Mesenchymal stem cell (in vitro differentiated cells and primary cell): ENCODE measurements at regions not wholly inside any gene's neighbourhood (a gene's known extent, or its start where the extent isn't known, plus 50 kb on each side); places are given as distances from the start of the nearest gene placed in this dataset.

Experiments
- DNase-seq: peaks from one replicate; pipeline ENCODE4 v3.0.0-alpha.2; 2013
- H2AFZ ChIP-seq: one replicate; pipeline ENCODE4 v1.6.1; 2013; ENCODE audit warnings: low read depth, mild to moderate bottlenecking, control low read depth, inconsistent platforms, low read length, moderate library complexity
- H2AK5ac ChIP-seq: 2 replicates; pipeline ENCODE4 v1.6.1; 2013; ENCODE audit warnings: low read length, moderate library complexity, mild to moderate bottlenecking, inconsistent platforms; ENCODE audit not compliant: severe bottlenecking
- H2BK120ac ChIP-seq: one replicate; pipeline ENCODE4 v1.6.1; 2013; ENCODE audit warnings: low read depth, mild to moderate bottlenecking, inconsistent platforms, low read length, moderate library complexity
- H2BK12ac ChIP-seq, 2 experiments: one replicate each; pipeline ENCODE4 v1.6.1; 2013; ENCODE audit warnings: inconsistent platforms in 2 of 2, low read length in 2 of 2, mild to moderate bottlenecking in 2 of 2, moderate library complexity in 2 of 2, control low read depth in 1 of 2
- H2BK15ac ChIP-seq: one replicate; pipeline ENCODE4 v1.6.1; 2013; ENCODE audit warnings: mild to moderate bottlenecking, low read depth, inconsistent platforms; ENCODE audit not compliant: poor library complexity, severe bottlenecking
- H2BK5ac ChIP-seq: 2 replicates; pipeline ENCODE4 v1.6.1; 2013; ENCODE audit warnings: low read depth, mild to moderate bottlenecking, low read length, control low read depth, inconsistent platforms; ENCODE audit not compliant: poor library complexity, severe bottlenecking
- H3K14ac ChIP-seq, 2 experiments: one replicate each; pipeline ENCODE4 v1.6.1; 2013; ENCODE audit warnings: inconsistent platforms in 2 of 2, low read length in 2 of 2, control low read depth in 1 of 2, mild to moderate bottlenecking in 1 of 2, moderate library complexity in 1 of 2
- H3K18ac ChIP-seq, 2 experiments: one replicate each; pipeline ENCODE4 v1.6.1; 2013; ENCODE audit warnings: inconsistent platforms in 2 of 2, low read length in 2 of 2, control low read depth in 1 of 2, low read depth in 1 of 2, mild to moderate bottlenecking in 1 of 2
- H3K23ac ChIP-seq, 2 experiments: one replicate each; pipeline ENCODE4 v1.6.1; 2013; ENCODE audit warnings: inconsistent platforms in 2 of 2, low read length in 2 of 2, mild to moderate bottlenecking in 2 of 2, moderate library complexity in 2 of 2, control low read depth in 1 of 2
- H3K27ac ChIP-seq: 2 replicates; pipeline ENCODE4 v1.5.1; 2013; ENCODE audit warnings: mild to moderate bottlenecking, moderate library complexity, low read length, control low read depth, inconsistent platforms; ENCODE audit not compliant: poor library complexity, severe bottlenecking
- H3K27me3 ChIP-seq, 2 experiments: 2 replicates each; pipeline versions ENCODE4 v1.6.1 to v1.7.0; 2013; ENCODE audit warnings: low read length in 2 of 2, mild to moderate bottlenecking in 2 of 2, moderate library complexity in 2 of 2, control low read depth in 1 of 2, inconsistent platforms in 1 of 2; ENCODE audit not compliant: control insufficient read depth in 1 of 2, insufficient read depth in 1 of 2
- H3K36me3 ChIP-seq, 2 experiments: 2 replicates each; pipeline versions ENCODE4 v1.6.1 to v1.7.0; 2013; ENCODE audit warnings: low read length in 2 of 2, control low read depth in 1 of 2, inconsistent platforms in 1 of 2, low read depth in 1 of 2, mild to moderate bottlenecking in 1 of 2; ENCODE audit not compliant: insufficient read depth in 2 of 2, control insufficient read depth in 1 of 2
- H3K4ac ChIP-seq, 2 experiments: one replicate each; pipeline ENCODE4 v1.6.1; 2013; ENCODE audit warnings: inconsistent platforms in 2 of 2, low read length in 2 of 2, mild to moderate bottlenecking in 2 of 2, moderate library complexity in 2 of 2, control low read depth in 1 of 2, low read depth in 1 of 2
- H3K4me1 ChIP-seq: 2 replicates; pipeline ENCODE4 v1.6.1; 2013; ENCODE audit warnings: low read depth, low read length, control low read depth; ENCODE audit not compliant: control insufficient read depth, insufficient read depth
- H3K4me2 ChIP-seq: 2 replicates; pipeline ENCODE4 v1.6.1; 2013; ENCODE audit warnings: low read length, mild to moderate bottlenecking, inconsistent platforms; ENCODE audit not compliant: poor library complexity, severe bottlenecking
- H3K4me3 ChIP-seq, 2 experiments: 2 replicates each; pipeline versions ENCODE4 v1.5.1 to v1.7.0; 2013; ENCODE audit warnings: low read length in 2 of 2, mild to moderate bottlenecking in 2 of 2, control low read depth in 1 of 2, low read depth in 1 of 2; ENCODE audit not compliant: insufficient read depth in 1 of 2
- H3K79me1 ChIP-seq: replicated peaks from 2 replicates; pipeline ENCODE4 v1.6.1; 2013; ENCODE audit warnings: mild to moderate bottlenecking, control low read depth, low read length, inconsistent platforms; ENCODE audit not compliant: poor library complexity, severe bottlenecking
- H3K9ac ChIP-seq: 2 replicates; pipeline ENCODE4 v1.7.0; 2013; ENCODE audit warnings: mild to moderate bottlenecking, low read length, moderate library complexity
- H3K9me3 ChIP-seq: 2 replicates; pipeline ENCODE4 v1.7.0; 2013; ENCODE audit warnings: mild to moderate bottlenecking, low read length; ENCODE audit not compliant: control insufficient read depth
- H4K8ac ChIP-seq: one replicate; pipeline ENCODE4 v1.6.1; 2013; ENCODE audit warnings: inconsistent platforms, mild to moderate bottlenecking, low read length, moderate library complexity
- H4K91ac ChIP-seq: one replicate; pipeline ENCODE4 v1.6.1; 2013; ENCODE audit warnings: mild to moderate bottlenecking, low read length, inconsistent platforms
- WGBS: methylation state at CpG from one replicate; pipeline ENCODE4 v1.1.7; 2013; ENCODE audit warnings: mixed read lengths; 5-methylcytosine and 5-hydroxymethylcytosine counted together

- WGBS, result no CpG with 5 or more reads among the region's 2 CpGs
- no peaks in the 10 kb centered on the region for H3K27me3 ChIP-seq
- H2AK5ac ChIP-seq, result no peak overlapping the region
- H3K4ac ChIP-seq, result no peak overlapping the region
- H3K79me1 ChIP-seq, result no peaks in the 10 kb centered on the region
- H3K18ac ChIP-seq, result no peak overlapping the region
- no peak overlapping the region for H2BK15ac ChIP-seq
- H3K27ac ChIP-seq, result no peak overlapping the region
- no peak overlapping the region for H3K14ac ChIP-seq
- H2BK120ac ChIP-seq, result no peak overlapping the region
- no peak overlapping the region for H3K23ac ChIP-seq
- H2AFZ ChIP-seq, result no peak overlapping the region
- no peaks in the 10 kb centered on the region for H3K4me1 ChIP-seq
- no peak overlapping the region for H3K4me3 ChIP-seq
- H2BK12ac ChIP-seq, result no peak overlapping the region
- H3K9ac ChIP-seq, result no peak overlapping the region
- H4K91ac ChIP-seq, result no peak overlapping the region
- DNase-seq, result no peak
- H3K4me2 ChIP-seq, result no peak overlapping the region
- H2BK5ac ChIP-seq, result no peak overlapping the region
- H3K36me3 ChIP-seq, result no peaks in the 10 kb centered on the region
- H4K8ac ChIP-seq, result no peak overlapping the region
- no peaks in the 10 kb centered on the region for H3K9me3 ChIP-seq
These were observed 76.4 kb upstream of the DLX6 start for GRCh38 chr7:96928965-96929364.

- Histone ChIP-seq H3K4me2 (no peak overlapping the region), H3K4me1 (no peaks in the 10 kb centered on the region), H3K18ac (no peak overlapping the region), H4K91ac (no peak overlapping the region), H3K9me3 (no peaks in the 10 kb centered on the region), H3K9ac (no peak overlapping the region), H3K36me3 (no peaks in the 10 kb centered on the region), H3K4ac (no peak overlapping the region), H2BK15ac (no peak overlapping the region), H3K4me3 (no peak overlapping the region), H2AFZ (no peak overlapping the region), H3K27ac (no peak overlapping the region), H3K79me1 (no peaks in the 10 kb centered on the region), H2BK12ac (no peak overlapping the region), H3K23ac (no peak overlapping the region), H2AK5ac (no peak overlapping the region), H3K14ac (no peak overlapping the region), H2BK120ac (no peak overlapping the region), H2BK5ac (no peak overlapping the region), H4K8ac (no peak overlapping the region), H3K27me3 (no peaks in the 10 kb centered on the region)
- WGBS, result no CpG with 5 or more reads among the region's 1 CpG
- no peak for DNase-seq
These were observed 73.5 kb upstream of the DLX6 start for GRCh38 chr7:96931891-96932290.

GRCh38 chr7:96933067-96933645 is 72.2 kb upstream of the DLX6 start:
- Histone ChIP-seq H2BK15ac (no peak overlapping the region), H3K79me1 (no peaks in the 10 kb centered on the region), H3K27ac (no peak overlapping the region), H2BK5ac (no peak overlapping the region), H3K18ac (no peak overlapping the region), H2BK12ac (no peak overlapping the region), H3K4me2 (no peak overlapping the region), H3K4me3 (no peak overlapping the region), H3K14ac (no peak overlapping the region), H3K27me3 (no peaks in the 10 kb centered on the region), H3K36me3 (no peaks in the 10 kb centered on the region), H3K9ac (no peak overlapping the region), H2AFZ (no peak overlapping the region), H4K8ac (no peak overlapping the region), H2AK5ac (no peak overlapping the region), H3K23ac (no peak overlapping the region), H4K91ac (no peak overlapping the region), H2BK120ac (no peak overlapping the region), H3K4ac (no peak overlapping the region), H3K9me3 (no peaks in the 10 kb centered on the region), H3K4me1 (no peaks in the 10 kb centered on the region)
- no peak for DNase-seq
- WGBS, result 67% methylated on average over 6 of the region's 9 CpGs

GRCh38 chr7:96936621-96937020 is 68.7 kb upstream of the DLX6 start:
- H3K4me2 ChIP-seq, result no peak overlapping the region
- no peak overlapping the region for H2AK5ac ChIP-seq
- no peak overlapping the region for H4K8ac ChIP-seq
- no peak overlapping the region for H2BK5ac ChIP-seq
- no peaks in the 10 kb centered on the region for H3K27me3 ChIP-seq
- no peak overlapping the region for H2BK15ac ChIP-seq
- H4K91ac ChIP-seq, result no peak overlapping the region
- no peaks in the 10 kb centered on the region for H3K9me3 ChIP-seq
- 70% methylated on average over 2 of the region's 2 CpGs for WGBS
- H3K23ac ChIP-seq, result no peak overlapping the region
- no peak overlapping the region for H3K9ac ChIP-seq
- H2BK12ac ChIP-seq, result no peak overlapping the region
- H3K4me1 ChIP-seq, result no peaks in the 10 kb centered on the region
- H3K27ac ChIP-seq, result no peak overlapping the region
- no peak overlapping the region for H3K18ac ChIP-seq
- H3K79me1 ChIP-seq, result no peaks in the 10 kb centered on the region
- no peak overlapping the region for H3K4me3 ChIP-seq
- no peak overlapping the region for H3K4ac ChIP-seq
- no peak overlapping the region for H2AFZ ChIP-seq
- H3K14ac ChIP-seq, result no peak overlapping the region
- H3K36me3 ChIP-seq, result no peaks in the 10 kb centered on the region
- no peak for DNase-seq
- H2BK120ac ChIP-seq, result no peak overlapping the region
